ENCODE measurements at regions not wholly inside any gene's neighbourhood (a gene's known extent, or its start where the extent isn't known, plus 50 kb on each side); places are given as distances from the start of the nearest gene placed in this dataset.

DNA sequence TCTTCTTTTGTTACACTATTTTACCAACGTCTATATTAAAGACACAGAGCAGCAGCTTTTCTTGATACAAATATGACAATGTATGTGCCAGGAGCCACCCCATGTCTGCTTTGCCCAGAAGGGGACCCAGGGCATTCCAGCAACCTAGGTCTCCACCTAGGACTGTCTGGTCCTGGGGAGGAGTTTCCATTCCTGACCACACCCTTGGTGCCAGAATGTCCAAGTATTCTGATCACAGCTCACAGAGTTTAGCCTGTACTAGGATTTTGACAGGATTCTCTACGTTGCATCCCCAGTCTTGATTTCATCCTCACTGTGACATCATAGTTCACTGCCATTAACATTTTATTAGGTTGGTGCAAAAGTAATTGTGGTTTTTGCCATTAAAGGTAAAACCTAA lies 224.7 kb downstream of the SREK1 start:
- no peaks in the 10 kb centered on the region for H3K9me3 ChIP-seq (ENCODE audit: insufficient read depth, low read depth, low read length)
- H4K20me1 ChIP-seq (ENCODE audit: insufficient read depth, low read length), result no peaks in the 10 kb centered on the region
- no peak overlapping the region for H3K4me3 ChIP-seq (ENCODE audit: insufficient read depth, low read depth, low read length)
- H3K4me3 Mint-ChIP-seq (ENCODE audit: unreplicated experiment), result no peak overlapping the region
- no peaks in the 10 kb centered on the region for H3K27me3 ChIP-seq (ENCODE audit: insufficient read depth, low read length)
- H3K36me3 Mint-ChIP-seq (ENCODE audit: low read depth, unreplicated experiment), result no peaks in the 10 kb centered on the region
- no peaks in the 10 kb centered on the region for H3K36me3 ChIP-seq (ENCODE audit: insufficient read depth, low read length)
- H2AFZ ChIP-seq (ENCODE audit: low read depth, low read length), result no peak overlapping the region
- peaks cover 18% of the 10 kb centered on the region for H3K27me3 Mint-ChIP-seq (ENCODE audit: low read depth, unreplicated experiment)
- H3K4me2 ChIP-seq (ENCODE audit: low read length), result no peak overlapping the region
- DNase-seq (ENCODE audit: low read depth) (no peak), FAIRE-seq (no peak)
- H3K4me1 ChIP-seq (ENCODE audit: insufficient read depth, low read length), result no peaks in the 10 kb centered on the region
- TF ChIP-seq CTCF (IDR thresholded peaks at IDR 0.05; ENCODE audit: insufficient read depth, low read depth, low read length), result no peak
- no peak for TF ChIP-seq EZH2 (IDR thresholded peaks at IDR 0.05; ENCODE audit: insufficient read depth, low read length)
- H3K9me3 Mint-ChIP-seq (ENCODE audit: unreplicated experiment), result no peaks in the 10 kb centered on the region
- H3K4me1 Mint-ChIP-seq (ENCODE audit: low read depth, unreplicated experiment), result no peaks in the 10 kb centered on the region
- H3K27ac Mint-ChIP-seq (ENCODE audit: unreplicated experiment), result no peak overlapping the region
- H3K27ac ChIP-seq (ENCODE audit: low read depth, low read length), result no peak overlapping the region
- H3K9ac ChIP-seq (ENCODE audit: low read length), result no peak overlapping the region
- H3K79me2 ChIP-seq (ENCODE audit: insufficient read depth, low read length), result no peaks in the 10 kb centered on the region

- FAIRE-seq, result no peak
- no peak for DNase-seq (ENCODE audit: low read depth)
These were observed 218.4 kb upstream of the MAST4 start for GRCh38 chr5:66377747-66378146.

More at GRCh38 chr5:66377747-66378146, 218.4 kb upstream of the MAST4 start:
- Histone ChIP-seq H3K4me3 (ENCODE audit: insufficient read depth, low read depth, low read length) (no peak overlapping the region), H3K79me2 (ENCODE audit: insufficient read depth, low read length) (no peaks in the 10 kb centered on the region), H2AFZ (ENCODE audit: low read depth, low read length) (no peak overlapping the region), H3K9ac (ENCODE audit: low read length) (no peak overlapping the region), H3K4me2 (ENCODE audit: low read length) (no peak overlapping the region), H3K27ac (ENCODE audit: low read depth, low read length) (no peak overlapping the region), H3K4me1 (ENCODE audit: insufficient read depth, low read length) (no peaks in the 10 kb centered on the region), H3K9me3 (ENCODE audit: insufficient read depth, low read depth, low read length) (no peaks in the 10 kb centered on the region), H4K20me1 (ENCODE audit: insufficient read depth, low read length) (no peaks in the 10 kb centered on the region), H3K27me3 (ENCODE audit: insufficient read depth, low read length) (no peaks in the 10 kb centered on the region), H3K36me3 (ENCODE audit: insufficient read depth, low read length) (no peaks in the 10 kb centered on the region)
- Mint-ChIP-seq H3K36me3 (ENCODE audit: low read depth, unreplicated experiment) (no peaks in the 10 kb centered on the region), H3K9me3 (ENCODE audit: unreplicated experiment) (no peaks in the 10 kb centered on the region), H3K4me1 (ENCODE audit: low read depth, unreplicated experiment) (no peaks in the 10 kb centered on the region), H3K27me3 (ENCODE audit: low read depth, unreplicated experiment) (peaks cover 1% of the 10 kb centered on the region), H3K27ac (ENCODE audit: unreplicated experiment) (no peak overlapping the region), H3K4me3 (ENCODE audit: unreplicated experiment) (no peak overlapping the region)
- TF ChIP-seq EZH2 (IDR thresholded peaks at IDR 0.05; ENCODE audit: insufficient read depth, low read length) (no peak), CTCF (IDR thresholded peaks at IDR 0.05; ENCODE audit: insufficient read depth, low read depth, low read length) (no peak)

Measured in astrocyte (in vitro differentiated cells and primary cell).